SK-N-SH treated with all-trans-retinoic acid at 6 μM for 48 hours (cell line): ENCODE measurements at regions not wholly inside any gene's neighbourhood (a gene's known extent, or its start where the extent isn't known, plus 50 kb on each side); places are given as distances from the start of the nearest gene placed in this dataset.
A peak's percentile ranks its signal among the peaks of the same experiment; 100 is the strongest.
"Not testable (repeated sequence)": the region's sequence is repeated elsewhere in the genome, so short reads cannot be mapped to it uniquely, and the experiment has no call there.

Experiments
- ATAC-seq: fragments of 200-7000 bp; cut with Tn5 transposase; 3 replicates; pipeline ENCODE4 v1.9.1; 2020; ENCODE audit warnings: mild to moderate bottlenecking, moderate library complexity
- ARNTL ChIP-seq: fragments of 450-650 bp; formaldehyde crosslinking; IDR thresholded peaks from 2 replicates; pipeline ENCODE4 v1.5.0; 2020; ENCODE audit warnings: low read depth, mild to moderate bottlenecking, moderate library complexity, borderline replicate concordance
- BACH2 ChIP-seq: fragments of 250-450 bp; sonication (Bioruptor Pico); IDR thresholded peaks from 2 replicates; pipeline ENCODE4 v1.9.0; 2021; ENCODE audit warnings: mild to moderate bottlenecking, borderline replicate concordance
- CSDC2 ChIP-seq: fragments of 250-450 bp; sonication (Bioruptor Pico); IDR thresholded peaks from 2 replicates; pipeline ENCODE4 v1.5.0; 2020; ENCODE audit warnings: mild to moderate bottlenecking, moderate library complexity
- ESRRG ChIP-seq: fragments of 250-450 bp; sonication (Bioruptor Pico); IDR thresholded peaks from 2 replicates; pipeline ENCODE4 v1.6.1; 2021; ENCODE audit warnings: mild to moderate bottlenecking
- GLIS3 ChIP-seq: fragments of 250-450 bp; sonication (Bioruptor Pico); IDR thresholded peaks from 2 replicates; pipeline ENCODE4 v1.5.0; 2020; ENCODE audit warnings: mild to moderate bottlenecking, moderate library complexity
- ISL1 ChIP-seq: fragments of 250-450 bp; sonication (Bioruptor Pico); IDR thresholded peaks from 2 replicates; pipeline ENCODE4 v2.1.2; 2022; ENCODE audit warnings: mild to moderate bottlenecking, moderate library complexity
- OSR1 ChIP-seq: fragments of 250-450 bp; sonication (Bioruptor Pico); IDR thresholded peaks from 2 replicates; pipeline ENCODE4 v1.8.0; 2022; ENCODE audit warnings: moderate library complexity, mild to moderate bottlenecking, inconsistent platforms
- PPARA ChIP-seq: fragments of 250-450 bp; sonication (Bioruptor Pico); IDR thresholded peaks from 2 replicates; pipeline ENCODE4 v1.5.0; 2020; ENCODE audit warnings: mild to moderate bottlenecking, borderline replicate concordance
- RARB ChIP-seq: fragments of 250-450 bp; sonication (Bioruptor Pico); IDR thresholded peaks from 2 replicates; pipeline ENCODE4 v1.8.0; 2021; ENCODE audit warnings: mild to moderate bottlenecking, moderate library complexity
- TCF4 ChIP-seq: fragments of 250-450 bp; sonication (Bioruptor Pico); IDR thresholded peaks from 2 replicates; pipeline ENCODE4 v1.8.0; 2021; ENCODE audit warnings: mild to moderate bottlenecking, moderate library complexity, borderline replicate concordance
- TOX ChIP-seq: fragments of 250-450 bp; sonication (Bioruptor Pico); IDR thresholded peaks from 2 replicates; pipeline ENCODE4 v1.8.0; 2021; ENCODE audit warnings: mild to moderate bottlenecking, moderate library complexity, borderline replicate concordance
- ZC3H10 ChIP-seq: fragments of 250-450 bp; sonication (Bioruptor Pico); IDR thresholded peaks from 2 replicates; pipeline ENCODE4 v1.5.1; 2021; ENCODE audit warnings: mild to moderate bottlenecking, moderate library complexity
- ZFP3 ChIP-seq: fragments of 250-450 bp; sonication (Bioruptor Pico); IDR thresholded peaks from 2 replicates; pipeline ENCODE4 v1.5.0; 2020; ENCODE audit warnings: mild to moderate bottlenecking, moderate library complexity
- ZFP30 ChIP-seq: fragments of 450-650 bp; formaldehyde crosslinking; IDR thresholded peaks from 2 replicates; pipeline ENCODE4 v1.5.0; 2022; ENCODE audit warnings: mild to moderate bottlenecking, moderate library complexity
- ZNF565 ChIP-seq: fragments of 450-650 bp; formaldehyde crosslinking; conservative IDR thresholded peaks from 2 replicates; pipeline ENCODE4 v1.5.0; 2020; ENCODE audit warnings: low read depth, mild to moderate bottlenecking, moderate library complexity
- ZNF70 ChIP-seq: fragments of 450-650 bp; formaldehyde crosslinking; IDR thresholded peaks from 2 replicates; pipeline ENCODE4 v1.5.0; 2020; ENCODE audit warnings: mild to moderate bottlenecking, moderate library complexity
- ZNF8 ChIP-seq: fragments of 450-650 bp; formaldehyde crosslinking; IDR thresholded peaks from 2 replicates; pipeline ENCODE4 v1.5.0; 2020; ENCODE audit warnings: mild to moderate bottlenecking, moderate library complexity
- TF ChIP-seq, protein P1 (sequence below): fragments of 250-450 bp; sonication (Bioruptor Pico); IDR thresholded peaks from 2 replicates; pipeline ENCODE4 v1.5.0; 2020; ENCODE audit warnings: mild to moderate bottlenecking, moderate library complexity
- TF ChIP-seq, protein P2 (sequence below): fragments of 250-450 bp; sonication (Bioruptor Pico); IDR thresholded peaks from 2 replicates; pipeline ENCODE4 v1.5.1; 2020; ENCODE audit warnings: low read depth, mild to moderate bottlenecking, moderate library complexity
- TF ChIP-seq, protein P3 (sequence below): fragments of 250-450 bp; sonication (Bioruptor Pico); IDR thresholded peaks from 2 replicates; pipeline ENCODE4 v1.8.0; 2021; ENCODE audit warnings: low read depth, mild to moderate bottlenecking, moderate library complexity, borderline replicate concordance
- TF ChIP-seq, protein P4 (sequence below): fragments of 250-450 bp; sonication (Bioruptor Pico); IDR thresholded peaks from 2 replicates; pipeline ENCODE4 v1.5.1; 2021; ENCODE audit warnings: mild to moderate bottlenecking, moderate library complexity
- TF ChIP-seq, protein P5 (sequence below): fragments of 250-450 bp; sonication (Bioruptor Pico); IDR thresholded peaks from 2 replicates; pipeline ENCODE4 v1.8.0; 2020; ENCODE audit warnings: mild to moderate bottlenecking, moderate library complexity, borderline replicate concordance

DNA sequence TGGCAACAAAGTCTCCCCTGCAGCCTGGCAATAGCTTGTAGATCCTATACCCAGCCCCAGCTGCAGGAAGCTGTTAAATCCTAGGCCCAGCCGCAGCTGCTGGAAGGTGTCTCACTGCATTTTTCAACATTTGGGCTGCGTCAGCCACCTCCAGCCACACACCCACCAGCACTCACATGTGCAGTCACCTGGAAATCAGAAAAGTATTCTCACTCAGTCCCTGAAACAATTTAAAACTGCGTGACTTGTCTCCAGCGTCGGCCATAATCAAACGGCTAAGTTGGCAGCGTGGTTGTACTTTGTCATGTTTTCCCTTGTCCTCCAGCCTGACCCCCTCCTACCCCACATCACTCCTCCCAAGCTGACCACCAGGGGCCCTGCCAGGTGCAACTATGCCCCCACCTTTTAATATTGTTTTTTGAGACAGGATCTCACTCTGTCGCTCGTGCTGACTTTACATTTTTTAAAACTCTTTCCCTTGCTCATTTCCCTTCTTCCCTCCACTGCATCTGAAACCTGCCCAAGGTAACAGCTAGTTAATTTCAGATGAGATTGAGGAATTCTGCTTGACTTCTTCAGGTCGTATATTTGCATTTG, 97.2 kb upstream of the FRG1 start (continued):
- TF ChIP-seq ZNF565 (CRISPR knock-in tag), result no peak
- no peak for TF ChIP-seq GLIS3 (CRISPR knock-in tag)
- no peak for TF ChIP-seq ESRRG (CRISPR knock-in tag)
- TF ChIP-seq, protein P1, sequence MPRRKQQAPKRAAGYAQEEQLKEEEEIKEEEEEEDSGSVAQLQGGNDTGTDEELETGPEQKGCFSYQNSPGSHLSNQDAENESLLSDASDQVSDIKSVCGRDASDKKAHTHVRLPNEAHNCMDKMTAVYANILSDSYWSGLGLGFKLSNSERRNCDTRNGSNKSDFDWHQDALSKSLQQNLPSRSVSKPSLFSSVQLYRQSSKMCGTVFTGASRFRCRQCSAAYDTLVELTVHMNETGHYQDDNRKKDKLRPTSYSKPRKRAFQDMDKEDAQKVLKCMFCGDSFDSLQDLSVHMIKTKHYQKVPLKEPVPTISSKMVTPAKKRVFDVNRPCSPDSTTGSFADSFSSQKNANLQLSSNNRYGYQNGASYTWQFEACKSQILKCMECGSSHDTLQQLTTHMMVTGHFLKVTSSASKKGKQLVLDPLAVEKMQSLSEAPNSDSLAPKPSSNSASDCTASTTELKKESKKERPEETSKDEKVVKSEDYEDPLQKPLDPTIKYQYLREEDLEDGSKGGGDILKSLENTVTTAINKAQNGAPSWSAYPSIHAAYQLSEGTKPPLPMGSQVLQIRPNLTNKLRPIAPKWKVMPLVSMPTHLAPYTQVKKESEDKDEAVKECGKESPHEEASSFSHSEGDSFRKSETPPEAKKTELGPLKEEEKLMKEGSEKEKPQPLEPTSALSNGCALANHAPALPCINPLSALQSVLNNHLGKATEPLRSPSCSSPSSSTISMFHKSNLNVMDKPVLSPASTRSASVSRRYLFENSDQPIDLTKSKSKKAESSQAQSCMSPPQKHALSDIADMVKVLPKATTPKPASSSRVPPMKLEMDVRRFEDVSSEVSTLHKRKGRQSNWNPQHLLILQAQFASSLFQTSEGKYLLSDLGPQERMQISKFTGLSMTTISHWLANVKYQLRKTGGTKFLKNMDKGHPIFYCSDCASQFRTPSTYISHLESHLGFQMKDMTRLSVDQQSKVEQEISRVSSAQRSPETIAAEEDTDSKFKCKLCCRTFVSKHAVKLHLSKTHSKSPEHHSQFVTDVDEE, result no peak
- TF ChIP-seq ZFP30 (CRISPR knock-in tag), result no peak

DNA sequence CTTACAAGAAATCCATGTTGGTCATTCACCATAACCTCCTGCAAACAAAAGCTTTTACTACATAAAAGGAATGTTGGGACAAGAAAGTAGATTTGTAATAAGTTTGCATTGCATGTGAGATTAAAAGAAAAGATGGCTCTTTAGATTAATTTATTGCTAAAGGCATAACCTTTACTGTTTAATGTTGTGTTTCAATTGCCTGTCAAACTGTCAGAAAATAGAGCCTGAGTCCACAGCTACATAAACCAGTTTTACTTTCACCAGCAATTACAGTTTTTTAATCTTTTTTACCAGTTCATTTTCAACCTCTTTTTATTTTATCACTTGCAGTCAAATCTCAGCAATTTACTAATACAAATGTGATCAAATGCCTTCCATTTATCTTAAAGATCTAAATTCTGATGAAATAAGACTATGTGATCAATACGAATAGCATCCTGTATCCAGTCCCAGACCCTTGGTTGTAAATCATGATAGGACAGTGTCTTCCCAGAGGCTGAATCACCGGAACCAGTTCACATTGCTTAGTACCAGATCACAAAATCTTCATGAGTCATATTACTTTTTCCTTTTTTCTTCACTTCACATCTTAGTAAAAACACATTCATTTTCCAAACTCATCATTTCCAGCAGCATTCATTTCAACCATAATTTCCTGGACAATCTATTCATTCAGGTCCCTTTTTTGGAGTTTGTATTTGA, 95.4 kb upstream of the FRG1 start:
- peak; percentile 95 for ATAC-seq
- TF ChIP-seq BACH2 (no peak), CSDC2 (CRISPR knock-in tag) (no peak), ZFP30 (CRISPR knock-in tag) (no peak), GLIS3 (CRISPR knock-in tag) (no peak), ZFP3 (CRISPR knock-in tag) (no peak), ZNF70 (CRISPR knock-in tag) (no peak), ESRRG (CRISPR knock-in tag) (no peak), RARB (peak; percentile 69; the same call in 1 of the 2 replicates), OSR1 (CRISPR knock-in tag) (no peak), ISL1 (CRISPR knock-in tag) (peak; percentile 61), ZC3H10 (no peak), ARNTL (CRISPR knock-in tag) (no peak), TOX (CRISPR knock-in tag) (peak; percentile 77), TCF4 (CRISPR knock-in tag) (no peak), ZNF8 (CRISPR knock-in tag) (no peak), PPARA (CRISPR knock-in tag) (no peak)
- TF ChIP-seq, protein P2, sequence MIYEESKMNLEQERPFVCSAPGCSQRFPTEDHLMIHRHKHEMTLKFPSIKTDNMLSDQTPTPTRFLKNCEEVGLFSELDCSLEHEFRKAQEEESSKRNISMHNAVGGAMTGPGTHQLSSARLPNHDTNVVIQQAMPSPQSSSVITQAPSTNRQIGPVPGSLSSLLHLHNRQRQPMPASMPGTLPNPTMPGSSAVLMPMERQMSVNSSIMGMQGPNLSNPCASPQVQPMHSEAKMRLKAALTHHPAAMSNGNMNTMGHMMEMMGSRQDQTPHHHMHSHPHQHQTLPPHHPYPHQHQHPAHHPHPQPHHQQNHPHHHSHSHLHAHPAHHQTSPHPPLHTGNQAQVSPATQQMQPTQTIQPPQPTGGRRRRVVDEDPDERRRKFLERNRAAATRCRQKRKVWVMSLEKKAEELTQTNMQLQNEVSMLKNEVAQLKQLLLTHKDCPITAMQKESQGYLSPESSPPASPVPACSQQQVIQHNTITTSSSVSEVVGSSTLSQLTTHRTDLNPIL (CRISPR knock-in tag), result no peak
- TF ChIP-seq, protein P3, sequence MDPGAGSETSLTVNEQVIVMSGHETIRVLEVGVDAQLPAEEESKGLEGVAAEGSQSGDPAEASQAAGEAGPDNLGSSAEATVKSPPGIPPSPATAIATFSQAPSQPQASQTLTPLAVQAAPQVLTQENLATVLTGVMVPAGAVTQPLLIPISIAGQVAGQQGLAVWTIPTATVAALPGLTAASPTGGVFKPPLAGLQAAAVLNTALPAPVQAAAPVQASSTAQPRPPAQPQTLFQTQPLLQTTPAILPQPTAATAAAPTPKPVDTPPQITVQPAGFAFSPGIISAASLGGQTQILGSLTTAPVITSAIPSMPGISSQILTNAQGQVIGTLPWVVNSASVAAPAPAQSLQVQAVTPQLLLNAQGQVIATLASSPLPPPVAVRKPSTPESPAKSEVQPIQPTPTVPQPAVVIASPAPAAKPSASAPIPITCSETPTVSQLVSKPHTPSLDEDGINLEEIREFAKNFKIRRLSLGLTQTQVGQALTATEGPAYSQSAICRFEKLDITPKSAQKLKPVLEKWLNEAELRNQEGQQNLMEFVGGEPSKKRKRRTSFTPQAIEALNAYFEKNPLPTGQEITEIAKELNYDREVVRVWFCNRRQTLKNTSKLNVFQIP (CRISPR knock-in tag), result no peak
- TF ChIP-seq, protein P4, sequence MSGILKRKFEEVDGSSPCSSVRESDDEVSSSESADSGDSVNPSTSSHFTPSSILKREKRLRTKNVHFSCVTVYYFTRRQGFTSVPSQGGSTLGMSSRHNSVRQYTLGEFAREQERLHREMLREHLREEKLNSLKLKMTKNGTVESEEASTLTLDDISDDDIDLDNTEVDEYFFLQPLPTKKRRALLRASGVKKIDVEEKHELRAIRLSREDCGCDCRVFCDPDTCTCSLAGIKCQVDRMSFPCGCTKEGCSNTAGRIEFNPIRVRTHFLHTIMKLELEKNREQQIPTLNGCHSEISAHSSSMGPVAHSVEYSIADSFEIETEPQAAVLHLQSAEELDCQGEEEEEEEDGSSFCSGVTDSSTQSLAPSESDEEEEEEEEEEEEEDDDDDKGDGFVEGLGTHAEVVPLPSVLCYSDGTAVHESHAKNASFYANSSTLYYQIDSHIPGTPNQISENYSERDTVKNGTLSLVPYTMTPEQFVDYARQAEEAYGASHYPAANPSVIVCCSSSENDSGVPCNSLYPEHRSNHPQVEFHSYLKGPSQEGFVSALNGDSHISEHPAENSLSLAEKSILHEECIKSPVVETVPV (CRISPR knock-in tag), result no peak
- TF ChIP-seq, protein P5, sequence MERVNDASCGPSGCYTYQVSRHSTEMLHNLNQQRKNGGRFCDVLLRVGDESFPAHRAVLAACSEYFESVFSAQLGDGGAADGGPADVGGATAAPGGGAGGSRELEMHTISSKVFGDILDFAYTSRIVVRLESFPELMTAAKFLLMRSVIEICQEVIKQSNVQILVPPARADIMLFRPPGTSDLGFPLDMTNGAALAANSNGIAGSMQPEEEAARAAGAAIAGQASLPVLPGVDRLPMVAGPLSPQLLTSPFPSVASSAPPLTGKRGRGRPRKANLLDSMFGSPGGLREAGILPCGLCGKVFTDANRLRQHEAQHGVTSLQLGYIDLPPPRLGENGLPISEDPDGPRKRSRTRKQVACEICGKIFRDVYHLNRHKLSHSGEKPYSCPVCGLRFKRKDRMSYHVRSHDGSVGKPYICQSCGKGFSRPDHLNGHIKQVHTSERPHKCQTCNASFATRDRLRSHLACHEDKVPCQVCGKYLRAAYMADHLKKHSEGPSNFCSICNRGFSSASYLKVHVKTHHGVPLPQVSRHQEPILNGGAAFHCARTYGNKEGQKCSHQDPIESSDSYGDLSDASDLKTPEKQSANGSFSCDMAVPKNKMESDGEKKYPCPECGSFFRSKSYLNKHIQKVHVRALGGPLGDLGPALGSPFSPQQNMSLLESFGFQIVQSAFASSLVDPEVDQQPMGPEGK (CRISPR knock-in tag), result no peak
- TF ChIP-seq, protein P1, result no peak

DNA sequence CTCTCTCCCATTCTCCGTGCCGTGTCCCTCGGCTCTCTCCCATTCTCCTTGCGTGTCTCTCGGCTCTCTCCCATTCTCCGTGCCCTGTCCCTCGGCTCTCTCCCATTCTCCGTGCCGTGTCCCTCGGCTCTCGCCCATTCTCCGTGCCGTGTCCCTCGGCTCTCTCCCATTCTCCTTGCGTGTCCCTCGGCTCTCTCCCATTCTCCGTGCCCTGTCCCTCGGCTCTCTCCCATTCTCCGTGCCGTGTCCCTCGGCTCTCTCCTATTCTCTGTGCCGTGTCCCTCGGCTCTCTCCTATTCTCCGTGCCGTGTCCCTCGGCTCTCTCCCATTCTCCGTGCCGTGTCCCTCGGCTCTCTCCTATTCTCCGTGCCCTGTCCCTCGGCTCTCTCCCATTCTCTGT, 94.6 kb upstream of the FRG1 start:
- not testable (repeated sequence) for ATAC-seq

DNA sequence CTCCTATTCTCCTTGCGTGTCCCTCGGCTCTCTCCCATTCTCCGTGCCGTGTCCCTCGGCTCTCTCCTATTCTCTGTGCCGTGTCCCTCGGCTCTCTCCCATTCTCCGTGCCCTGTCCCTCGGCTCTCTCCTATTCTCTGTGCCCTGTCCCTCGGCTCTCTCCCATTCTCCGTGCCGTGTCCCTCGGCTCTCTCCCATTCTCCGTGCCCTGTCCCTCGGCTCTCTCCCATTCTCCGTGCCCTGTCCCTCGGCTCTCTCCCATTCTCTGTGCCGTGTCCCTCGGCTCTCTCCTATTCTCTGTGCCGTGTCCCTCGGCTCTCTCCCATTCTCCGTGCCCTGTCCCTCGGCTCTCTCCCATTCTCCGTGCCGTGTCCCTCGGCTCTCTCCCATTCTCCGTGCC, 94.1 kb upstream of the FRG1 start:
- ATAC-seq, result not testable (repeated sequence)

DNA sequence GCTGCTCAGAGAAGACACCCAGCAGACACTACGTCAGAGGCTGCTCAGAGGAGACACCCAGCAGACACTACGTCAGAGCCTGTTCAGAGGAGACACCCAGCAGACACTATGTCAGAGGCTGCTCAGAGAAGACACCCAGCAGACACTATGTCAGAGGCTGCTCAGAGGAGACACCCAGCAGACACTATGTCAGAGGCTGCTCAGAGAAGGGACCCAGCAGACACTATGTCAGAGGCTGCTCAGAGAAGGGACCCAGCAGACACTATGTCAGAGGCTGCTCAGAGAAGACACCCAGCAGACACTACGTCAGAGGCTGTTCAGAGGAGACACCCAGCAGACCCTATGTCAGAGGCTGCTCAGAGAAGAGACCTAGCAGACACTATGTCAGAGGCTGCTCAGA, 92.0 kb upstream of the FRG1 start:
- not testable (repeated sequence) for ATAC-seq
